AG08395 (cell line): ENCODE measurements at regions not wholly inside any gene's neighbourhood (a gene's known extent, or its start where the extent isn't known, plus 50 kb on each side); places are given as distances from the start of the nearest gene placed in this dataset.
"Not testable (repeated sequence)": the region's sequence is repeated elsewhere in the genome, so short reads cannot be mapped to it uniquely, and the experiment has no call there.

Experiments
- DNase-seq: peaks from one replicate; pipeline ENCODE4 v3.0.0; 2012; ENCODE audit warnings: mixed read lengths, low spot score

DNA sequence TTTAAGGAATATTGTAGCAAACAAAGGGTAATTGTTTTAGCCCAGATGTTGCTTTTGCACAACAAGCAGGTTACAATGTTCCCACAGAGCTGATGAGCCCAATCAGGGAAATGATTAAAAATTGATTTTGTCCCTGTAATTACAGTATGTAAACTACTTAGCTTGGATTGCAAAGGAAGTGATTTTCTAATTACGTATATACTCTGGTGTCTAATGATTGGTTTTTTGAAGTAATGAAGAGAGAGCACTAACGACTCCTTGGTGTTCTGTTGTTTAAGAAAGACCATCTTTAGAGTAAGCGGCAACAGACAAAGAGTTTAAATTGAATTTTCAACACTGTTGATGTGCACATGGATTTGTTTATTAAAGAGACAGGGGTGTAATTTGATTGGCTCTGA lies 95.3 kb upstream of the ZNF536 start:
- DNase-seq = no peak

DNA sequence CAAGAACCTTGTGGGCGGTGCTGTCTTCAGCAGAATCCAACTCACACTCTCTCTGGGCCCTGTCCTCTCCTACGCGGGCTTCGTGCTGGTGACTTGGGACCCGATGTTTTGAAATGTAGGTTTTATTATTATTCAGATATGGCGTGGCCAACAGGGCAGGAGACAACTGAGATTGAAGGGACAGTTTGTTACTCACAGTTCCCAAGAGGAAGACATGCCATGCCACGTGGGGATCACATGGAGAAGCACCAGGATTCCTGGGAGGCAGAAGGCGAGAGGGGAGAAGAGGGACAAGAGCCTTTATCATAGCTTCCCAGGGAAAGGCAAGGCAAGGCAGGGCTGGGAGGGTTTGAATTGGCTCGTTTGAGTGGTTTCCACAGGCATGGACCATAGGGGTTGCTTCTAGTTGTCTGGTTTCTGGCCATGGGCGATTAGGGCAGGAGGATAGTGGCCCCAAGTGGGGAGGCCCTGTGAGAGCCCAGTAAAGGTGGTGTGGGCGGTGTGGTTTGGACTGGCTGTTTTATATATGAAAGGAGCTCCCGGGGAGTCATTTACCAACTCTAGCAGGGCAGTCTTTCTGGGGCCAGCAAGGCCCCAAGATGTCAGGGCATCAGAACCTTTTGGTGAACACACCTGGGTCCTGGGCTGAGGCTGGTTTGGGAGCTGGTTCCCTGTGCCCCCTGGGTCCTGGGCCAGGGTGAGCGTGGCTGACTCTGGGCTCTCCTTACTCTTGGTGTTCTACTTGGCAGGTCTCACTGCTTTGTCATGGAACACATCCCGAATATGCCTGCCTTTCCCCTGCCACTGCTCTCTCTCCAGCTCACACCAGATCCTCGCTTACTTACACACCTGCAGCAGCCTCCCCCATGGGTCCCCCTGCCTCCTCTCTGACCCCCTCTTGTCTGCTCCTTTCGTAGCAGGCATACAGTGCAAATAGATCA lies 94.0 kb upstream of the ZNF536 start:
- no peak for DNase-seq

- no peak for DNase-seq
Measured at GRCh38 chr19:30278882-30279254, 93.3 kb upstream of the ZNF536 start.

GRCh38 chr19:30280018-30280417 lies 92.2 kb upstream of the ZNF536 start:
- DNase-seq = no peak

- no peak for DNase-seq
Measured at GRCh38 chr19:30281906-30282305, 90.3 kb upstream of the ZNF536 start.

DNA sequence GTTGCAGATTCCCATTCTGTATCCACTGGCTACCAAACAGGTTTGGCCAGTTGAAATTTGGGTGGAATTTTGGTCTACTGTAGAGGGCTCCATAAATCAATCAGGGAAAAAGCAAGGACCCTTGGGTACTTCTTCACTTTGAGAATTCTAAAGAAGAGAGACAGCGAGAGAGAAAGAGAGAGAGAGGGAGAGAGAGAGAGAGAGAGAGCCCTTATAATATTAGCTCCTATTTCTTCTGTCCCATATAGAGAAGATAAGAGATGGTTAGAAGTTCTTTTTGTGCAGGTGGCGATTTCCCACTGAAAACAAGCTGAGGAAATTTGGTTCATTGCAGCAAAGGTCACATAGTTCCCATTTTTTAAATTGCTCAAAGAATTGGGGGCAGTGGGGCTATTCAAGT lies 88.6 kb upstream of the ZNF536 start:
- DNase-seq = no peak

- no peak for DNase-seq
Measured at GRCh38 chr19:30284209-30284608, 88.0 kb upstream of the ZNF536 start.

DNA sequence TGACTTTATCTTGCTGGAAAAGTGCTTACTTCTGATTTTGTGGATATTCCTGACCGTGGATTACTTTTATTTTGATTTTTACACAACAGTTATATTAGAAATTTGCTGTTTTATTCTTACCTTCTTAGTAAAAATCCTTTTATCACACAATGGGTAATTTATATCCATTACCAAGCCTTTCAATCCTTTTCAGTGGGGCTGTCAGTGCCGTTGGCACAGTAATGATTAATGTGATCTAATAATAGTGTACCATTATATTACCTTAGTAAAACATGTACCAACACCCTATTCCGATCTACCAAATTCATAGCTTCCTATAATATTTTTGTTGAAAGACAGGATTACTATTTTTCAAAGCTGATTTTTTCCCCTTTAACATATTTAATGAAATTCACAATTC lies 87.3 kb upstream of the ZNF536 start:
- no peak for DNase-seq

DNA sequence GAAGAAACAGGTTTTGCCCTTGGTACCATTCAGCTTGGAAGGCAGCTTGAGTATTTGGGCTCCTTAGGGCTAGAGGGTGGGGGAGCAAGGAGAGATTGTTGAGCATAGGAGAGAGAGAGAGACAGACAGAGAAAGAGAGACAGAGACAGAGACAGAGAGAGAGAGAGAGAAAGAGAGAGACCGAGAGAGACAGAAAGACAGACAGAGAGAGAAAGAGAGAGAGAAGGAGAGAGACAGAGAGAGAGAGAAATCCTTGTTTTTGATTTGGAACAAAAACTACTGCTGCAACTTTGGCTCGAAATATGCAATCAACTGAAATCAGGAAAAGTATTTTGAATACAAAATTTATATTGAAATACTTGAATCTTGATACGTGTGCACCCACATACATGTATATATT lies 85.8 kb upstream of the ZNF536 start:
- DNase-seq = no peak

DNA sequence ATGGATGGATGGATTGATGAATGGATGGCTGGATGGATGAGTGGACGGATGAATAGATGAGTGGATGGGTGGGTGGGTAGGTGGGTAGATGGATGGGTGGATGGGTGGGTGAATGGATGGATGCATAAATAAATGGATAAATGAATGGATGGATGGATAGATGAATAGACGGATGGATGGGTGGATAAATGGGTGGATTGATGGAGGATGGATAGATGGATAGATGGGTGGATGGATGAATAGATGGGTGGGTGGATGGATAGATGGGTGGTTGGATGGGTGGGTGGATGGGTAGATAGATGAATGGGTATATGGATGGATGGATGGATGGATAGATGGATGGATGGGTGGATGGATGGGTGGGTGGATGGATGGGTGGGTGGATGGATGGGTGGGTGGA lies 84.9 kb upstream of the ZNF536 start:
- no peak for DNase-seq

DNA sequence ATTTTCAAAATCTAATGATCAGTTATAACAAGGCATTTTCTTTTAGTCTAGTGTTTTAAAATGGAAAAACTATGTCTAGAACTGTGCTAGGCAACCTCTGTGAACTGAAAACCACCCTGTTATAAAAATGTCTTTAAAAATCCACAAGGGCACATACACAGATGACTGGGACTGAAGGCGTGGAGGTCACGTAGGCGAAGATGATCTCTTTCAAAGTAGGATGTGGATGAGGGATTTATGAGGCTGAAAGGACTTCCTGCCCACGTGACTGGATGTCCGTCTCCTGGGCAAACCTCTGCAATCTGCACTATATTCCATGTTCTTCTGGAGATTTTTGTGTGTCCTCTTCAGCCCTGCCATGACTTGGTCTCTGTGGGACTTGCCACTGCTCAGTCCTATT lies 84.2 kb upstream of the ZNF536 start:
- DNase-seq = no peak

- peak; percentile 17 for DNase-seq
Measured at GRCh38 chr19:30288911-30289310, 83.3 kb upstream of the ZNF536 start.

DNA sequence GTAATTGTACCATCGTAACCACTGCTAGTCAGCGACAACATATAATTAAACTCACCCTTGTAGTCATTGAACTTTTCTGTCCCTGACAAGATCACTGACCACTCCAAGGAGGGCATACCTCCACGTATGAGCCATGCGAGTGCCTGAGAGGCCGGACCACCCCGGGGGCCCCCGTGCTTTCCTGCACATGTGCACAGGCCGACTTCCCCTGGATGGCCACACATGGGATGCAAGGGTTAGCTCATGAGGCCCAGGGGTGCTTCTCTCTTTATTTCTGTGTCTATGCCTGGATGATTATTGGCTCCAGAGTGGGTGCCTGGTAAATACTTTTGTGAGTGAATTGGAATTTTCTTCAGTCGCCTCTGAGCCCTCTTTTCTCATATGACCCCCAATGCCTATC lies 82.8 kb upstream of the ZNF536 start:
- no peak for DNase-seq

- not testable (repeated sequence) for DNase-seq
Measured at GRCh38 chr19:30290805-30291204, 81.4 kb upstream of the ZNF536 start.

DNA sequence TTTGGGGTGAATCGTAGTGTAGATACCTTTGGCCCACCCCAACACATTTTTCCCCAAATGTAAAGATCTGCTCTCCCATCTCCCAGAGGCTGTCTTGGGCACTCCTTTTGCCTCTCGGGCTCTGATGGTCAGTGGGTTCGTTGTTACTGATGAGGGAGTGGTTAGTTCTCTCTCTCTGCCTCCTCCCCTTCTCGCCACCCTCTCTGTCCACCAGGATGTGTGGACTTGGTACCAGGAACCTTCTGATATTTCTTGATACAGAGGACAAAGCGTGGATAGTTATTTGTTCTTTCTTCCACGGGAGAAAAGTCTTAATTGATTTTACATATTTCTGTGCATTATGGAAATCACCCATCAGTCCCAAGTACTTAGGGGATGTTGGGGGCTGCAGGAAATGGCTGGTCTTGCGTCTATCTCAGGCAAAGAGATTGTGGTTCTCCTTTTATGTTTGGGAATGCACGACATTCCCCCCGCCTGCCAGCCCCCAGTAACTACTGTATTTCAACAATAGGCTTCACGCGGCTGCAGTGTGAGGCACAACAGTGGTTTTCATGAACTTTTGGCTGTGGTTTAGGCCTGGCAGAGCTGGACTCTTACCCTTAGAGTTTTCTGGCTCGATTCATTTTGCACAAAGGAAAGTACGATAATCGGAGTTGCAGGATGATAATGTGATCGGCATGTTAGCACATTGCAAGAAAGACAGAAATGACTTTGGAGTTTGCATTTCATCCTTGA lies 79.0 kb upstream of the ZNF536 start:
- DNase-seq = no peak

- DNase-seq = no peak
Measured at GRCh38 chr19:30297969-30298368, 74.2 kb upstream of the ZNF536 start.

- no peak for DNase-seq
Measured at GRCh38 chr19:30303131-30303654, 69.0 kb upstream of the ZNF536 start.

DNA sequence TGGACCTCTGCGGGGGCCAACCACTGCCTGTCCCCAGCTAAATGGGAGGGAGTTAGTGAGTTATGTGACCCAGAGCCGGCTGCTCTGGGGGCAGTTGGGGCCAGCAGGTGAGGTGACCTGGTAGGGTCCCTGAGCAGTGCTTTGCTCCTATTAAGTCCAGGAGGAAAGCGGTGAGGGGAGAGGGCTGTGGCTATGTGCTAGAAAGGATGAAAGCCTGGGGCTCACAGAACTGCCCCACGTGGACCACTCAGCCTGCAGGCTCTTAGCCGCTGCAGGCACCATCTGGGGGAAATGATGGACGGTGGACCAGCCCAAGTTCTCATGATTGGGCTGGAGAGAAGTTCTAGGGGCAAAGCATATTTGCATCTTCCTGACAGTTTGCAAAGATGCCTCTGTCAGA lies 67.6 kb upstream of the ZNF536 start:
- no peak for DNase-seq

DNA sequence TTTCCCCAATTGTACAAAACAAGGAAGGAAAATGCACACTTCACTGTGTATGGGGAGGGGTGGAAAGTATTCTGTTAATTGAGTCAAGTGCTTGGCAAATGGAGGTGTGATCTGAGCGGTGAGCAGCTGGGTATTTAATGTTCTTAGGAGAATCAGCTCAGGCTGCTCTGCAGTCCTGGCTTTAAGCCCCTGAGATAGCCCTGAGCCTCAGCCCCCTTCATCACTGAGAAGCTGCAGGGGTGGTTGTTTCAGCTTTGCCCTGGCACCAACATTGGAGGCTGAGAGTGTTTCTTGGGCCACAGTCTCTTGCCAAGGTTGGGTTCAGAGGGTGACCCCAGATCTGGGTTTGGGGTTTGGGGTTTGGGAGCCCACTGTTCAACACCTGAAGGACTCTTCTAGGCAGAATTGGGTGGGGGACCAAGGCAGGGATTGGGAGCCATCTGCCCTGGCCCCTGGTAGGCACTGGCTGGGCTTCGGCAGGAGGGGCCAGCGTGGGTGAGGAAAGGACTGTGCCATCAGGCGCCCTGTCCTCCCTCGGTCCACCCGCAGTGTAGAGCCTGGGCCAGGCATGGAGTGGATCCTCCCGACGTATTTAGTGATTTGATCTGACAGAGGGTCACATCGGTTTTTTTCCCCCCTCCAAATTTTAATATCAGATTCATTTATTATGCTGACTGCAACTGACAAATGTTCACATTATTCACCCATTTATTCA lies 66.7 kb upstream of the ZNF536 start:
- no peak for DNase-seq

- no peak for DNase-seq
Measured at GRCh38 chr19:30307191-30307974, 64.8 kb upstream of the ZNF536 start.

DNA sequence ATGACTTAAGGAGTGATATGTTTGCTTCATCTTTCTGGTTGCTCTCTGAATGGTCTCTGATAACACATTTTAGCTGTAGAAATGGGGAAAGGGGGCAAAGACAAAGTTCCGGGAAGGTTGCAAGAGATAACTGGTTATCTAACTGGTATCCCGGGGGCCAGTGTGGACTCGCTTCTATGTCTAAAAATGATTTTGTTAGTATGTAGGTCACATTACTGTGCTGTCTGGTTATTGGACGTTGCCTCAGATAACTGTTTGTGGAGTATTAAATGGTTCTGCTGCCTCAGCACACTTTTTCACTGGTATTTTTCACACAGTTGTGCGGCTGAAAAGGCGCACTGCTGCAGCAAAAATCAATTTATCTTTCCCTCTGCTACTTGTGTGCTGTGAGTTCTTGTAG lies 63.0 kb upstream of the ZNF536 start:
- DNase-seq = no peak
